Stimulated activated CD4-positive, alpha-beta T cell treated with anti-CD3 and anti-CD28 coated beads, Interleukin-12 subunit alpha, Interleukin-12 subunit beta, amount 100 ng/mL, for 4 hours (primary cell): ENCODE measurements at regions not wholly inside any gene's neighbourhood (a gene's known extent, or its start where the extent isn't known, plus 50 kb on each side); places are given as distances from the start of the nearest gene placed in this dataset.
"Not testable (repeated sequence)": the region's sequence is repeated elsewhere in the genome, so short reads cannot be mapped to it uniquely, and the experiment has no call there.

Source experiments
- DNase-seq: peaks from one replicate; pipeline ENCODE4 v3.0.0-alpha.2; 2020

GRCh38 chrX:66902081-66902480 is 263.2 kb upstream of the EDA2R start:
- no peak for DNase-seq

GRCh38 chrX:66900886-66901285 is 262.0 kb upstream of the EDA2R start:
- DNase-seq: no peak

DNA sequence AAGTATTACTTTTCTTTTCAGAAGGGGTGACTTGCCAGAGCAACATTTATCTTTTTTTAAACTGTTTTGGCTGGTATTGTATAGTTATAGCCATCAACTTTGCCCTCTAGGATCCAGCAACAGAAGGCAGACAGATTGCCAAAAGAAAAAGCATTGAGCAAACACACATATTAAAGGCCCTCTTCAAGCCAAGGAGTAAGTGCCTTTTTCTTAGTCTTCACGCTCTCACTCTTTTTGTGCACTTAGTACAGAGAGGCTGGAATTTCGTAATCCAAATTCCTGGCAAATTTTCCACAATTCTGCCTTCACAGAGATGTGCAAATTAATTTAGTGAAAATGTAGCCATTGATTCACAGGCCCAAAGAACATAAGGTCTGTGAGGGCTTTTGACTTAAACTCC is 253.1 kb upstream of the EDA2R start:
- no peak for DNase-seq

- DNase-seq: no peak
These were observed 250.5 kb upstream of the EDA2R start for GRCh38 chrX:66889418-66889817.

- no peak for DNase-seq
These were observed 243.2 kb upstream of the EDA2R start for GRCh38 chrX:66882101-66882500.

DNA sequence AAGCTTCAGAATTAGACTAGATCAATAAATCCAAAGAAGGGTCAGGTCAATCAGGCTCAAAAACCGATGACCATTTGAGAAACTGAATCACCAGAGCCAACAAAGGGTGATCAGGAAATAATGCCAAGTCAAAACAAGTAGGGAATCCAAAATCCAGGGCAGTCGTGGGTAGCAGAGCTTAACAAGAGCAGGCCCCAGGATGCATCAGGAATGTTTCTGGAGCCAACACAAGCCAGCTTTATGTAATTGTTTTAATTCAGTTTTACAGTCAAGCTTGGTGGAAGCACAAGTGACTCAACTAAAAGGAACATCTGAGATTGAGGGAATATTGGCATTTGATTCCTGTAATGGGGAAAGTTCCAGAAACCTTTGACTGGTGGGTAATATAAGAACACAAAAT is 237.9 kb upstream of the EDA2R start:
- DNase-seq: no peak

- DNase-seq: no peak
These were observed 233.9 kb upstream of the EDA2R start for GRCh38 chrX:66872771-66873170.

GRCh38 chrX:66863721-66864120 is 224.8 kb upstream of the EDA2R start:
- no peak for DNase-seq

- DNase-seq: no peak
These were observed 194.5 kb upstream of the EDA2R start for GRCh38 chrX:66833426-66833825.

- DNase-seq: no peak
These were observed 176.3 kb upstream of the EDA2R start for GRCh38 chrX:66815227-66815626.

- DNase-seq: not testable (repeated sequence)
These were observed 155.6 kb upstream of the EDA2R start for GRCh38 chrX:66794514-66794913.

DNA sequence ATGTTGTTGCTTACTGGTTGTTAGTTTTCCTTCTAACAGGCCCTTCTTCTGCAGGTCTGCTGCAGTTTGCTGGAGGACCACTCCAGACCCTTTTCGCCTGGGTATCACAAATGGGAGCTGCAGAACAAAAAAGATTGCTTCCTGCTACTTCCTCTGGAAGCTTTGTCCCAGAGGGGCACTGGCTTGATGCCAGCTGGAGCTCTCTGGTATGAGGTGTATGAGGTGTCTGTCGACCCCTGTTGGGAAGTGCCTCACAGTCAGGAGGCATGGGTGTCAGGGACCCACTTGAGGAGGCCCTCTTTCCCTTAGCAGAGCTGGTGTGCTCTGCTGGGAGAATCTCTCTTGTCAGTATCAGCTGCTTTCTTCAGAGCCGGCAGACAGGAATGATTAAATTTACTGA is 127.4 kb upstream of the EDA2R start:
- no peak for DNase-seq

DNA sequence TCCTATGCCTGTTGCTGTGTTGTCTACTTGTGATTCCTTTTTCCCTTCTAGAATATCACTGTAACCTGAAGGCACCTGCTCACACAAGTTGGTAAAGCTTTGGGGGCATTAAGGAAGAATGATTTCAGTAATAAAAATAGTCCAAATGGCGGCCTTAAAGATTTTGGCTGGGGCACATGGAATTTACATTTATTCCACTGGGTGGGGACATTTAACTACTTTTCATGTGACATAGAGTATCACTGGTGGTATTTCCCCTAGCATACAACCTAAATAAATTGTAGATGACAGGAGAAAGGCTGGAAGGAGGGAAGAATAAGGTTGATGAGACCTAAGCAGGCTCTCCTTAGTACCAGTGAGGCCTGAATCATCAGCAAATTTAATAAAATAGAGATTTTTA is 121.8 kb upstream of the EDA2R start:
- no peak for DNase-seq

DNA sequence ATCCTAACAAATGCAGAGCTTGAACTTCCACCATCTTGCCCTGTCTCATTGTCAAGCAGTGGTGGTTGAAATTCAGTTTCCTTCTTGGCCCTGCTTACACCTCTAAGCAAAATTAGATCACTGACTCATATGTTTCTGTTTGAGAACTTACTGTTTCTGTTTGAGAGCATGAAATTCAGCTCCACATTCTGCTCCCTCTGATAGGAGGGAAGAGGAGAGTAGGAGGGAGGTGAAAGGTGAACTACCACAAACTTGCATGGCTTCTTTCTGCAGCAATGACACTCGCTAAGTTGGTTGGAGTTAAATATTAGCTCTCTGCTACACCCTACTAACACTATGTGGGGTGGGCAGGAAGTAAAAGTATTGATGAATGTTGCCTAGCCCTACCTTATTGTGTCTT is 117.8 kb upstream of the EDA2R start:
- DNase-seq: no peak

DNA sequence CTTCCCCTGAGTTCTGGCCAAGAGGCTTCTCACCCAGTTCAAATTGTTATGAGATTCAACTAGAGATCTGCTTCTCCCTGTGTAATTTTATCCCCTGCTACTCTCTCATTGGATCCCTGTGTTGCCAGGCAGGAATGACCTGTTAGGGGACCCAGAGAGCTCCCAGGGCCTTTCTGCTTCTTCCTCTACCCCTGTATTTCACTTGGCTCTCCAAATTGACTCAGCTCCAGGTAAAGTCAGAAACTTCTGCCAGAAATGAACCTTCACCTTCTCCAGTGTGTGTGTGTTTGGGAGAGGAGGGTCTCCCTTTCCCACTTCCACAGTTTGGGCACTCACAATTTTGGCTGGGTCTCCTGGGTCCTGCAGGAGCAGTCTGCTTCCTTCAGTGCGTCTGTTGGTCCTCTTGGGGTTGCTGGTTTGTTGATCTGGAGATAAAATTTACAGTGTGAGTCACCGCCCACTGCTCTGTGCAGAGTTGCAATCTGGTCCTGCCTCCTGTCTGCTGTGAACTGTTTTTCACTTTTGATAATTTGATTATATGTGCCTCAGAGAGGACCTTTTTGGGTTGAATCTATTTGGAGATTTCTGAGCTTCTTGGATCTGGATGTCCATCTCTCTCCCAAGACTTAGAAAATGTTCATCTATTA is 112.4 kb upstream of the EDA2R start:
- DNase-seq: no peak

- DNase-seq: not testable (repeated sequence)
These were observed 105.6 kb upstream of the EDA2R start for GRCh38 chrX:66744519-66744918.

GRCh38 chrX:66731398-66731797 is 92.5 kb upstream of the EDA2R start:
- DNase-seq: no peak

DNA sequence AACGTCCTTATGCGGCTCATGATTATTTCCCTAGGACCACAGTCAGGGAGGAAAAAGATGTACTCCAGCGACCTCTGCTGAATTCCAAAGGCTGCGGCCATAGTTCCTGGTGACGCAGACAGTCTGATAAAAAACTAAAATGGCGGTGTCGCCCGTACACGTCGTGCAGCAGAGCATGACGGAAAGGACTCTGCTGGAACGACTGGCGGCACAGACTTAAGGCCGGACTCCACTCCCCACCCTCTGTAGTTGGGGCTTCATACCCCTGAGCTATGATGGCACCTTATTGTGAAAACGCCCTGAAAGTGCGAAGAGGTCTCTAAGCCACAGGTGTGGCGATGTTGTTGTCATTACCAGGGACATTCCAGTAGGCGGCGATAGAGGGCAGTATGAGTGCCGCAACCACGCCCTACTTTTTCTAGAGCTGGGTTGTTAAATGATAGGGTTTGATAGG is 90.0 kb upstream of the EDA2R start:
- peak; percentile 26 for DNase-seq

DNA sequence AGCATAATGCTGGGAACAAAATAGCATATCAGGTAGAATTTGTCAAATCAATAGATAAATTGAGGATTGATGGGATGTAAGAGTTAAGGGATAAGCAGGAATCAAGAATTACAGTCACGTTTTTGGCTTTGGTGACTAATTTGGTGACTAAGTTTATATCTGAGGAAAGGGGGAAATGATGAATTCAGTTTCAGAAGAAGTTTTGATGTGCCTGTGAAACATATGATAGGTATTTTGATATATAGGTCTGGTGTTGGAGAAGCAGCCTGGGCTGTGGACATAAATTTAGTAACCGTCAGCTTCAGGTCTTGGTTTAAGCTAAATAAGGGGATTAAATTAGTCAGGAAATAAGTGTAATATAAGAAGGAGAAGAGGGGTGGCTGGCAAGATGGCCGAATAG is 79.0 kb upstream of the EDA2R start:
- no peak for DNase-seq

DNA sequence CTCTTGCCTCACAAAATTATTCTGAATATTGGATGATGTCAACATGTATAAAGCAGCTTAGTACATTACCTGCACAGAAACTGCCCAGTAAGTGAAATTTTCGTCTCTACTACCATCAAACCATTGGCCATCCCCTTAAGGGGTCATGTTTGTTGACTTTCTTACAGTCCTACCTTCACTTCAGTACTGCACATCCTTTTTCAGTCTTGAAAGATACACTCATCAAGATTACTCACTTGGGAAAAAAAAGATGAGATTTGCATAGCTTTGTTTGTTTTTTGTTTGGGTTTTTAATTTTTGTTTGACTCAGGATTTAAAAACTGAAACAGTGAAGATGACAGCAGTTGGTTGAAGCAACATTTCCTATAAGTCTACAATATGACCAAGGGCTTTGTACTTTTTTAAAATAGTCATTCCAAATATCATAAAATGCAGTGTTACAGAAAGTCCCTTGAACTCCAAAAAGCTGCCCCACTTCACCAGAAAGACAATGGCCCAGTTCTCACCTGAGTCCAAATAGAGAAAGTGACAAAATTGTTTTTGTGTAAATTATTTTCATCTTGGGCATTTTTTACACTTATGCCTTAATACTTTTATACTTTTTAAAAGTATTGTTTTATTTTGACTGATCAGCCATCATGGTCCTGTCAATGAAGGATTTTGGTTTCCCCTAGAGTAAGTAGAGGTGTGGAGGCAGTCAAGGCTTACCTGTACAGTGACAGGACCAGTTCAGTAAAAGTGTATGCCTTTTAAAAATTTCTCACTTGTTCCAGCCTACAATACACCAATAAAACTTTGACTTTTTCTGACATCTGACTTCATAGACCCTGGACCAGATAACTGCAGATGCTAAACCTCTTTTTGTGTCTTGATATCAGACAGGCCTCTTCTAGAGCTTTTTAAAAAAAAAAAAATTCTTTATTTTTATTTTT is 59.7 kb upstream of the EDA2R start:
- no peak for DNase-seq

DNA sequence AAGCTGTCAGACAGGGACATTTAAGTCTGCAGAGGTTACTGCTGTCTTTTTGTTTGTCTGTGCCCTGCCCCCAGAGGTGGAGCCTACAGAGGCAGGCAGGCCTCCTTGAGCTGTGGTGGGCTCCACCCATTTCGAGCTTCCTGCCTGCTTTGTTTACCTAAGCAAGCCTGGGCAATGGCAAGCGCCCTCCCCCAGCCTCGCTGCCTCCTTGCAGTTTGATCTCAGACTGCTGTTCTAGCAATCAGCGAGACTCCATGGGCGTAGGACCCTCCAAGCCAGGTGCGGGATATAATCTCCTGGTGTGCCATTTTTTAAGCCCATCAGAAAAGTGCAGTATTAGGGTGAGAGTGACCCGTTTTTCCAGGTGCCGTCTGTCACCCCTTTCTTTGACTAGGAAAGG is 53.6 kb upstream of the EDA2R start:
- not testable (repeated sequence) for DNase-seq
